NCI-H187 (cell line): ENCODE measurements at regions not wholly inside any gene's neighbourhood (a gene's known extent, or its start where the extent isn't known, plus 50 kb on each side); places are given as distances from the start of the nearest gene placed in this dataset.

Experiments
- DNase-seq, 2 experiments: peaks; one replicate each; lab custom pipeline; 2025; lab: John Stamatoyannopoulos, UW

- DNase-seq = no peak
Observed at GRCh38 chr11:95549301-95549700, 240.3 kb downstream of the FAM76B start.

- DNase-seq = no peak
Observed at GRCh38 chr11:95548416-95548815, 241.2 kb downstream of the FAM76B start.

DNA sequence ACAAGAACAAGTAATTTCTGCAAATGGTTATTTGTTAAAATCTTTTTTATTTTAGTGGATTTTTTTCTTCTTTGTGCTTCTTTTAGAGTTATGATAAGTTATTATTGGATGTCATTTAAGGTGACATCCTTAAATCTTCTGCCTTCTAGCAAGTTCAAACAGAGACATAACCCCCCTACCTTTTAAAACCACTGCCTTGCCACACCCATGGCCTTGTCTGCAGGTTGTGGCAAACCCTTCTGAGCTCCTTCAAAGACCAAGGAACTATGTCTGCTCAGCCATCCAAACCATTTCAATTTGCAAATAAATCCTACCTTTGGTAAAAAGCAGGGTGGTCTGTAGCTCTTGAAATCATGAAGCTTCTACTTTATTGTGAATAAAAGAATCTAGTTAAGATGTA is 241.6 kb downstream of the FAM76B start:
- no peak for DNase-seq

DNA sequence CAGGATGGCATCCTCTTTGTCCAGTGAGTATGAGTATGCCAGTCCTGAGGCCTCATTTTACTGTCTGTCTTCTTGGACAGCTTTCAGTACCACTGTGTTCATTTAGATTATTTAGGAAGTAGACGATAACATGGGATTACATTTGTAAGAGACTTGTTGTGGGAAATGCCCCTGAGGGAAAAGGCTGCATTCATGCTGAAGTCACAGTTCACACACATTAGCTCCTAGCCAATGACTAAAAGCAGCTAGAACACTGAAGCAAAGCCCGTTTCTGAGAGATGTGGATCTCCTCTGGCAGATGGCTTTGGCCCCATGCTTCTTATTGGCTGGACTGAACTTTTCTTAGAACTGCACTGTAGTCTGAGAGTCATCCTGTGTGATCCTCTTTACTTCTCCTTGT is 242.4 kb downstream of the FAM76B start:
- no peak for DNase-seq

- no peak for DNase-seq
Observed at GRCh38 chr11:95545116-95545875, 244.3 kb downstream of the FAM76B start.

DNA sequence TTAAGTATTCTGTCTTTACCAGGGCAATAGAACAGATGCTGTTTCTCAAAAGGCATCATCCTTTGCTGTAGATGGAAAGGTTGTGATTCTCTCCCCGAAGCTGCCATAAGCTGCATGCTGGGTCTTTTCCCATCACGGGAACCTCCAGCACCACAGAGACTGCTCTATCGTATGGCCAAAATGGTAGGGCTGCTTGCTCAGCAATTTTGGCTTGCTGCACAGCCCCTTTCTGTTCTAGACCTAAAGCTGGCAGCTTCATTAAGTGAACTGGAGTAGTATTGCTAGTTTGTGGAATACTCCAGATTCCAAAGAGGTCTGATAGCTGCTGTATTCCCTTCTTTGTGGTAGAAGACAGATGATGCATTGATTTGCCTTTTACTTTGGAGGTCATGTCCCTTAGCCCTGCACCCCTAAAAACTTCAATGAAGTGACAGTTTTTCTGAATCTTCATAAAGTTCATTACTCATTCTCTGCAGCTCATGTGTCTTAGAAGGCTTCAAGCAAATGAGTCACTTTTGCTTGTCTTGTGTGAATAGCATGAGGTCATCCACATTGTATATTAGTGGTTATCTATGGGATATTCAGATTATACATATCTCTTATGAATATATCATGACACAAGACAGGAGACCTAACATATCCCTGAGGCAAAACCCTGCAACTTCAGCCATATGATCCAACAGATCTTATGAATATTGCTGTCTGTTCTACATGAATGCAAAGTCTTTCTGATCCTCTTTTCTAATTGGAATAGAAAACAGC is 245.3 kb downstream of the FAM76B start:
- DNase-seq = no peak

GRCh38 chr11:95542868-95543551 is 246.6 kb downstream of the FAM76B start:
- DNase-seq = no peak

GRCh38 chr11:95541715-95542114 is 247.9 kb downstream of the FAM76B start:
- DNase-seq = no peak

- DNase-seq = no peak
Observed at GRCh38 chr11:95536047-95536690, 253.4 kb downstream of the FAM76B start.

DNA sequence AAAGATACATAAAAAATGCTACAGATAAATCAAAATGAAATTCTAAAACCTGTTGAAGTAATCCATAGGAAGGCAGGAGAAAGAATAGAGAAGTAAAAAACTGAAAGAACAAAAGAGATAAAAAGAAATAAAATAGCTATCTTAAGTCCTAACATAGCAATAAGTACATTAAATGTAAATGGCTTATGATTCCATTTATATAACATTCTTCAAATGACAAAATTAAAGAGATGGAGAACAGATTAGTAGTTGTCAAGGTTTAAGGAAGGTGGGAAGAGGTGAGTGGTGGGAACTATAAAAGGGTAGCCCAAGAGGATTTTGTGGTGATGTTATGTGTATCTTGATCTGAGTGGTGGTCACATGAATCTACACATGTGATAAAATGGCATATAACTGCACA is 254.8 kb downstream of the FAM76B start:
- DNase-seq = no peak

DNA sequence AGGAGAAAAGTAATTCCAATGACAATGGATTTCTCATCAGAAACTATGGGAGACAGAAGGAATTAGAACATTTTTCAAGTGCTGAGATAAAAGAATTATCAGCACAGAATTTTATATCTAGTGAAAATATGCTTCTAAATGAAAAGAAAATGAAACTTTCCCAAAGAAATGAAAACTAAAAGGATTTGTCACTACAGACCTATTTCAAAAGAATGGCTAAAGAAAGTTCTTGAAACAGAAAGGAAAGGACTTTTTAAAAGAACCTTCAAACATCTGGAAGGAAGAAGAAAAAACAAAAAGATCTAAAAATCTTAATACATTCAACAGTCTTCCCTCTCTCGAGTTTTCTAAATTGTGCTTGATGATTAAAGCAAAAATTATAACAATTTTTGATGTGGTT is 255.4 kb downstream of the FAM76B start:
- DNase-seq = no peak

GRCh38 chr11:95531116-95531515 is 258.5 kb downstream of the FAM76B start:
- no peak for DNase-seq

GRCh38 chr11:95524314-95525036 is 265.1 kb downstream of the FAM76B start:
- DNase-seq = no peak

DNA sequence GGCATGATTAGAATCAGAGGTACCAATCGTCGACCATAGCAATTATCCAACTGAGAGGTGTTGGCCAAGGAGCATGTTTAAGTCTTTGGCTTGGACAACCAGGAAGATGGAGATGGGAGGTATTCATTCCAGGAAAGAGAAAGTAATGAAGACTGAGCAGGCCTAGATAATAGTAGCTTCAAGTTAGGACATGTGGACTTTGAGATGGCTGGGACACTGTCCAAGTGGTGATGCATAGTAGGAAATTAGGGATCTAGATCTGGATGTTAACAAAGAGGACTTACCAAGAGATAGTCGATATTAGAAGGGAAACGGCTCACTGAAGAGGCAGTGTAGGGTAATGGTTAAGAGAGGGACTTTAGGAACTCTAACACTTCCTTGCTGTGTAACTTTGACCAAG is 266.7 kb downstream of the FAM76B start:
- no peak for DNase-seq

DNA sequence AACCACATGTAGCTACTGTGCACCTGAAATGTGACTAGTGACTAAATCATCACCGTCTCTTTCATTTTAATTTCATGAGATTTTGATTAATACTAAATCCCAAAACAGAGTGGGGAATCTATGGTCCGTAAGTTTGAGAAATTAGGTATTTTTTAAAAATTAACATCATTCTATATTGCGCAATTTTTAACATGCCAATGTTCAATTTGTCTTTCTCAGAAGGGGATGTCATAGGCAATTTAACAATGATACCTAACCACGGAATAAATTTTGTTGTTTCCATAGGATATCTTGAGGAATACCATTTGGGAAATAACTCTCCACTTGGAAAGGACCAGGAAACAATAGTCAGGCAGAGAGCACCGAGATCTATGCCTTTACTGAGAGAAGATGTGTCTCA is 267.7 kb downstream of the FAM76B start:
- no peak for DNase-seq

GRCh38 chr11:95521133-95521542 is 268.4 kb downstream of the FAM76B start:
- peak; percentile 66 to 72 for DNase-seq

DNA sequence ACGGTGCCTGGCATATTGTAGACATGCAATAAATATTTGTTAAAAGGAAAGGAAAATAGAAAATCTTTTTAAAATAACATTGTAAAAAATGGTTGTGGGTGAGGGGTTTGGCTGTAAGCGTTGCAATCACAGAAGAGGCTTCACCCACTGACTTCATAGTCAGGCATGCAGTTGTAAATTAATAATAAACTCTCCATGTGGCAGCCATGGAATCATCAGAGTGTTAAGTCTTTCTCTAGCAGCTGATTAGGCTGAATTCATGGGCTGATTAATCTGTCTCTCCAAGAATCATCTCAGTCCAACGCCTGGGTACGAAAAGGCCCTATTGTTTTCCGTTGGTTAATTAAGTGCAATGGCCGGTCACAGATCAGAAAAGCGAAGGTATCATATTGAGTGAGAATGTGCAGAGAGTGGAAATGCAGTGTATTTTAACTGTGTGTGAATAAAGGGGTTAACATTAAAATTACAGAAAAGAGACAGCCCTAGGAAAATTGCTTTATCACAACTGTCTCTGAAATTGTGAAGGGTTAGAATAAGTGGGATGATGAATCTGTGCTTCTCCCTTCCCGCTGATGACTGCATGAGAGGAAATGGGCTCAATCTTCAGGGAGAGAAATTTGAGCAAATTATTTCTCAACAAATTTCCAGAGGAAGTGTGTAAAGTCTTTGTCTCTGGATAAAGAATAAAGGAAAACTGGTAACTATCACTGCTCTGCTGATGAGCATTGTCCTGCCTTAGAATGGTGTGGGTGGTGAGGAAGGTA is 269.0 kb downstream of the FAM76B start:
- DNase-seq = no peak

GRCh38 chr11:95519912-95520311 is 269.7 kb downstream of the FAM76B start:
- no peak for DNase-seq

GRCh38 chr11:95517453-95517852 is 272.1 kb downstream of the FAM76B start:
- DNase-seq = no peak

- no peak for DNase-seq
Observed at GRCh38 chr11:95516786-95517185, 272.8 kb downstream of the FAM76B start.

- DNase-seq = no peak
Observed at GRCh38 chr11:95516175-95516574, 273.4 kb downstream of the FAM76B start.
